ENCODE measurements at regions not wholly inside any gene's neighbourhood (a gene's known extent, or its start where the extent isn't known, plus 50 kb on each side); places are given as distances from the start of the nearest gene placed in this dataset.
"Not testable (repeated sequence)": the region's sequence is repeated elsewhere in the genome, so short reads cannot be mapped to it uniquely, and the experiment has no call there.

GRCh38 chr18:73384246-73384645 lies 516.5 kb upstream of the NETO1 start:
- Histone ChIP-seq H3K4me3 (no peak overlapping the region), H3K36me3 (replicated peaks) (no peaks in the 10 kb centered on the region), H3K27me3 (ENCODE audit: low read depth) (no peaks in the 10 kb centered on the region), H3K4me1 (no peaks in the 10 kb centered on the region), H3K9me3 (no peaks in the 10 kb centered on the region)
- in situ Hi-C loops (cut with MboI; ENCODE audit: low sequenced_read_pairs), result no loop called here
- DNase-seq (ENCODE audit: low spot score in 2 of 2), result no peak

GRCh38 chr18:73381699-73382036 lies 513.9 kb upstream of the NETO1 start:
- no peak for DNase-seq (ENCODE audit: low spot score in 2 of 2)
- H3K4me1 ChIP-seq, result no peaks in the 10 kb centered on the region
- in situ Hi-C loops (cut with MboI; ENCODE audit: low sequenced_read_pairs), result no loop called here
- H3K27me3 ChIP-seq (ENCODE audit: low read depth), result no peaks in the 10 kb centered on the region
- no peaks in the 10 kb centered on the region for H3K36me3 ChIP-seq (replicated peaks)
- no peaks in the 10 kb centered on the region for H3K9me3 ChIP-seq
- no peak overlapping the region for H3K4me3 ChIP-seq

DNA sequence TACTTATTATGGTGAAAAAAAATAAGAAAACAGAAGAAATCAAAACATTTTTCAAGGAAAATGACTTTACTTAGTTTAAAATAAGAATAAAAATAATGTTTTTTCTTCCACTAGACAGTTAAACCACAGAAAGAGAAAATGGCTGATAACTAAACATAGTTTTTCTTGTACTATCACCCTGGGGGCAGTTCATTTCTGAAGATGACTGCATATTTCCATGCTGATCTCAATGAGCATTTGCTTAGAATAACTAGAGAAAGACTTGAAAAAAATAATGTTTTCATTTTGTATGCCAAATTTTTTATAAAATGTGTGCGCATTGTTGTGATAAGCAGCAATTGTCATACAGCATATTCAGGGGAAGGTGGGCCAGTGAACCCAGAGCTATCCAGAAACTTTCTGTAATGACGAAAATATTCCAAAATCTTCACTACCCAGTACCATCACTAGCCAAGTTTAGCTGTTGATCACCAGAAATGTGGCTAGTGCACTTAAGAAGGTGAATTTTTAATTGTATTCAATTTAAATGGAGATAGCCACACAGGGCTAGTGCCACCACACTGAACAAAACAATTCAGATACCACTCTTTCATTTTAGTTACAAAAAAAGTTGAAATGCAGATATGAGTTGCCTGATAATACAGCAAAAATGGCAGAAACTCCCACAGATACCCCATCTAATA lies 513.4 kb upstream of the NETO1 start:
- in situ Hi-C loops (cut with MboI; ENCODE audit: low sequenced_read_pairs), result no loop called here
- DNase-seq (ENCODE audit: low spot score in 2 of 2), result no peak

GRCh38 chr18:73366713-73367112 lies 498.9 kb upstream of the NETO1 start:
- in situ Hi-C loops (cut with MboI; ENCODE audit: low sequenced_read_pairs), result no loop called here
- no peaks in the 10 kb centered on the region for H3K4me1 ChIP-seq
- H3K27me3 ChIP-seq (ENCODE audit: low read depth), result no peaks in the 10 kb centered on the region
- H3K4me3 ChIP-seq, result no peak overlapping the region
- no peaks in the 10 kb centered on the region for H3K36me3 ChIP-seq (replicated peaks)
- H3K9me3 ChIP-seq, result no peaks in the 10 kb centered on the region
- DNase-seq (ENCODE audit: low spot score in 2 of 2), result no peak

More for the DNA sequence above, 513.4 kb upstream of the NETO1 start:
- H3K9me3 ChIP-seq, result no peaks in the 10 kb centered on the region
- H3K4me1 ChIP-seq, result no peaks in the 10 kb centered on the region
- no peaks in the 10 kb centered on the region for H3K36me3 ChIP-seq (replicated peaks)
- no peaks in the 10 kb centered on the region for H3K27me3 ChIP-seq (ENCODE audit: low read depth)
- no peak overlapping the region for H3K4me3 ChIP-seq

DNA sequence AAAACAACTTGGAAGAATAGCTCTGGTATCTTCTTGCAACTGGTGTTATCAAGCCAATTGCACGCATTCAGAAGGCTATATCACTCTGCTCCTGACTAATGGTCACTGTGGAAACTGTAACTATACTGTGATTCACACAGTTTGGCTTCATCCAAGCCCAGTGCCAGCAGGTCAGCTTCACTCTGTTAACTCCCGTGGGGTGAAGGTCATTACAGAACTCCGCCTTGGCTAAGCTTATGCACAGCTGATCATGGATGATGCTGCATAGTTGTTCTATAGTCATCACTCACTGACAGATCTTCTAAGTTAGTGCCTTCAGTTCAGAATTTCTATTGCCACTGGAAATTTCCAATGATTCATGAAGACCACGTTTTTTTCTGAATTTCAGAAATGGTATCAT lies 497.2 kb upstream of the NETO1 start:
- H3K4me1 ChIP-seq, result no peaks in the 10 kb centered on the region
- H3K36me3 ChIP-seq (replicated peaks), result no peaks in the 10 kb centered on the region
- DNase-seq (ENCODE audit: low spot score in 2 of 2), result no peak
- no peaks in the 10 kb centered on the region for H3K9me3 ChIP-seq
- no peaks in the 10 kb centered on the region for H3K27me3 ChIP-seq (ENCODE audit: low read depth)
- in situ Hi-C loops (cut with MboI; ENCODE audit: low sequenced_read_pairs), result no loop called here
- H3K4me3 ChIP-seq, result no peak overlapping the region

- in situ Hi-C loops (cut with MboI; ENCODE audit: low sequenced_read_pairs), result no loop called here
- DNase-seq (ENCODE audit: low spot score in 2 of 2), result no peak
- H3K36me3 ChIP-seq (replicated peaks), result no peaks in the 10 kb centered on the region
- no peaks in the 10 kb centered on the region for H3K27me3 ChIP-seq (ENCODE audit: low read depth)
- no peaks in the 10 kb centered on the region; the same call in 1 of the 2 replicates for H3K9me3 ChIP-seq
- H3K4me1 ChIP-seq, result no peaks in the 10 kb centered on the region
- no peak overlapping the region for H3K4me3 ChIP-seq
These were observed 487.3 kb upstream of the NETO1 start for GRCh38 chr18:73355121-73355520.

DNA sequence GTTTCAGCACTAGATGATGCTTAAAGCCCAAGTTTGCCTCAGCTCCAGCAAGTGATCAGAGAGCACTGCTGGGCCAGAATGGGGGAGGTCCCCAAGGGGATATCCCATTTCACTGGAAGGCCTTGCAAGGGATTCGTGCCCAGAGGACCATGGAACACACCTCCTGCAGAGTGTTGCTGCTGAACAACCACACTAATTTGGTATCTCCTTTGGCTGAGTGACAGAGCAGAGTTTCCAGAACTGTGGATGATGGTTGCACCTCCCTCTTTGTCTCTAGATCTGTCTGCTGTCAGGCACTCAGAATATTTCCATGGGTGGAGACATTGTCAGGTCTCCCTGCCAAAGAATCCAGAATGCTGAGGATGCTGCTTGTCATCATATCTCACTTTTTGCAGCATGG lies 484.8 kb upstream of the NETO1 start:
- H3K27me3 ChIP-seq (ENCODE audit: low read depth), result no peaks in the 10 kb centered on the region
- in situ Hi-C loops (cut with MboI; ENCODE audit: low sequenced_read_pairs), result no loop called here
- H3K36me3 ChIP-seq (replicated peaks), result no peaks in the 10 kb centered on the region
- H3K4me3 ChIP-seq, result no peak overlapping the region
- H3K4me1 ChIP-seq, result no peaks in the 10 kb centered on the region
- H3K9me3 ChIP-seq, result no peaks in the 10 kb centered on the region; the same call in 1 of the 2 replicates
- no peak for DNase-seq (ENCODE audit: low spot score in 2 of 2)

GRCh38 chr18:73340135-73340977 lies 472.6 kb upstream of the NETO1 start:
- H3K36me3 ChIP-seq (replicated peaks), result no peaks in the 10 kb centered on the region
- no peak for DNase-seq (ENCODE audit: low spot score in 2 of 2)
- in situ Hi-C loops (cut with MboI; ENCODE audit: low sequenced_read_pairs), result no loop called here
- no peaks in the 10 kb centered on the region for H3K9me3 ChIP-seq
- no peak overlapping the region for H3K4me3 ChIP-seq
- no peaks in the 10 kb centered on the region for H3K27me3 ChIP-seq (ENCODE audit: low read depth)
- H3K4me1 ChIP-seq, result no peaks in the 10 kb centered on the region

- Histone ChIP-seq H3K4me1 (no peaks in the 10 kb centered on the region), H3K4me3 (no peak overlapping the region), H3K27me3 (ENCODE audit: low read depth) (no peaks in the 10 kb centered on the region), H3K9me3 (no peaks in the 10 kb centered on the region), H3K36me3 (replicated peaks) (no peaks in the 10 kb centered on the region)
- in situ Hi-C loops (cut with MboI; ENCODE audit: low sequenced_read_pairs), result no loop called here
- no peak for DNase-seq (ENCODE audit: low spot score in 2 of 2)
These were observed 463.5 kb upstream of the NETO1 start for GRCh38 chr18:73331212-73331772.

DNA sequence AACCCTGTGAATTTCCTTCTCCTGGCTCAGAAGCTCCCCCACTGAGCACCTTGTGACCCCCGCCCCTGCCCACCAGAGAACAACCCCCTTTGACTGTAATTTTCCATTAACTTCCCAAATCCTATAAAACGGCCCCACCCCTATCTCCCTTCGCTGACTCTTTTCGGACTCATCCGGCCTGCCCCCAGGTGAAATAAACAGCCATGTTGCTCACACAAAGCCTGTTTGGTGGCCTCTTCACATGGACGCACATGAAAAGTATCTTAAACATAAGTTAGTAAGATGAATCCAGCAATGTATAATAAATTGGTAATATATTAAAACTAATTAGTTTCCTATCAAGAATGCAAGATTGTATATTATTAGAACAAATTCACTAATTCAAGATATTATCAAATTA lies 462.3 kb upstream of the NETO1 start:
- in situ Hi-C loops (cut with MboI; ENCODE audit: low sequenced_read_pairs); H3K4me1 ChIP-seq; H3K9me3 ChIP-seq; DNase-seq (ENCODE audit: low spot score in 2 of 2); H3K27me3 ChIP-seq (ENCODE audit: low read depth); H3K36me3 ChIP-seq (replicated peaks); H3K4me3 ChIP-seq: not testable (repeated sequence)

GRCh38 chr18:73324187-73324831 lies 456.5 kb upstream of the NETO1 start:
- H3K9me3 ChIP-seq; H3K4me3 ChIP-seq; in situ Hi-C loops (cut with MboI; ENCODE audit: low sequenced_read_pairs); H3K36me3 ChIP-seq (replicated peaks); H3K4me1 ChIP-seq; H3K27me3 ChIP-seq (ENCODE audit: low read depth); DNase-seq (ENCODE audit: low spot score in 2 of 2): not testable (repeated sequence)

DNA sequence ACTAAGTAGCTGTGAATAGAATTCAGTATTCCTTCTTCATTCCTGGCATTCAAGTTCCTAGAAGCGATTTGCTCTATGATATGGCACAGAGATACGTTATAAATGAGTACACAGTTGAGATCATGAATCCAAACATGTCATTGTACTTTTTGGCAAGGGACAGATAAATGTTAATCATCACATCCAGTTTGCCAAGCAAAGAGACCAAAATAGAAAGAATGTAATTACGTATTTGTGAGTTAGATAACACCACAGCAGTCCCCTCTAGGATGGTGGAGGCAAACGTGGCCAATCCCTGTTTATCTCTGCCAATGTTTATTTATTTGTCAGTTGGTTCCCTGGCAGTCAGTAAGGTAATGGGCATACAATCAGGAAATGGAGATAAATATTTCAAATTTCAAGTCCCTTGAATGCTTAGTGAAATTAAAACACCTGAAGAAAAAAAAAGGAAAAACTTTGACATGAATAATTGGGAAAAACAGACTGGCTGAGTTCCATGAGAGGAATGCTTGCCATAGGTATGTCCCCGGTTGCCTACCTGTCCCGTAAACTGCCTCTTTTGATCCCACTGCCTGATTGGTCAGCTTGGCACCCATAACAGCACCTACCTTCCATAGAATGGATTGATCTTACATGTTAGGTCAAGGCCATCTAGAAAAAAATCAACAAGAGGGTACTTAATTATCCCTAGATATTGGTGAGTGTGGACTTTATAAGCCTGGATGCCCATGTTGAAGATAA lies 451.1 kb upstream of the NETO1 start:
- in situ Hi-C loops (cut with MboI; ENCODE audit: low sequenced_read_pairs), result no loop called here
- no peak for DNase-seq (ENCODE audit: low spot score in 2 of 2)
- H3K4me3 ChIP-seq, result no peak overlapping the region
- H3K27me3 ChIP-seq (ENCODE audit: low read depth), result no peaks in the 10 kb centered on the region
- no peaks in the 10 kb centered on the region for H3K4me1 ChIP-seq
- H3K36me3 ChIP-seq (replicated peaks), result no peaks in the 10 kb centered on the region
- H3K9me3 ChIP-seq, result no peaks in the 10 kb centered on the region; the same call in 1 of the 2 replicates

- H3K4me3 ChIP-seq, result no peak overlapping the region
- no peaks in the 10 kb centered on the region for H3K9me3 ChIP-seq
- DNase-seq (ENCODE audit: low spot score in 2 of 2), result no peak
- no peaks in the 10 kb centered on the region for H3K4me1 ChIP-seq
- H3K36me3 ChIP-seq (replicated peaks), result no peaks in the 10 kb centered on the region
- in situ Hi-C loops (cut with MboI; ENCODE audit: low sequenced_read_pairs), result no loop called here
- no peaks in the 10 kb centered on the region for H3K27me3 ChIP-seq (ENCODE audit: low read depth)
These were observed 448.7 kb upstream of the NETO1 start for GRCh38 chr18:73316513-73316912.

Measured in HAP-1 (cell line).